Left hindlimb (tissue), 1 donor: ENCODE measurements at regions not wholly inside any gene's neighbourhood (a gene's known extent, or its start where the extent isn't known, plus 50 kb on each side); places are given as distances from the start of the nearest gene placed in this dataset.
"Not testable (repeated sequence)": the region's sequence is repeated elsewhere in the genome, so short reads cannot be mapped to it uniquely, and the experiment has no call there.

Experiments
- DNase-seq: peaks from one replicate; pipeline ENCODE4 v3.0.0-alpha.2; 2018

GRCh38 chr9:26220367-26220766 is 542.1 kb upstream of the TUSC1 start:
- no peak for DNase-seq

- DNase-seq = no peak
Observed at GRCh38 chr9:26219961-26220360, 541.7 kb upstream of the TUSC1 start.

GRCh38 chr9:26216702-26217101 is 538.5 kb upstream of the TUSC1 start:
- no peak for DNase-seq

- not testable (repeated sequence) for DNase-seq
Observed at GRCh38 chr9:26214713-26215444, 536.6 kb upstream of the TUSC1 start.

GRCh38 chr9:26210338-26210851 is 532.2 kb upstream of the TUSC1 start:
- DNase-seq = no peak

- no peak for DNase-seq
Observed at GRCh38 chr9:26205261-26205660, 527.0 kb upstream of the TUSC1 start.

- DNase-seq = no peak
Observed at GRCh38 chr9:26193237-26193636, 515.0 kb upstream of the TUSC1 start.

- DNase-seq = no peak
Observed at GRCh38 chr9:26191711-26192110, 513.5 kb upstream of the TUSC1 start.

- DNase-seq = no peak
Observed at GRCh38 chr9:26181836-26182235, 503.6 kb upstream of the TUSC1 start.

- DNase-seq = no peak
Observed at GRCh38 chr9:26176628-26177027, 498.4 kb upstream of the TUSC1 start.

GRCh38 chr9:26175264-26175663 is 497.0 kb upstream of the TUSC1 start:
- DNase-seq = no peak

- DNase-seq = no peak
Observed at GRCh38 chr9:26172301-26172700, 494.1 kb upstream of the TUSC1 start.

- DNase-seq = no peak
Observed at GRCh38 chr9:26171691-26172090, 493.4 kb upstream of the TUSC1 start.

- DNase-seq = no peak
Observed at GRCh38 chr9:26170190-26170589, 491.9 kb upstream of the TUSC1 start.

GRCh38 chr9:26169708-26170107 is 491.5 kb upstream of the TUSC1 start:
- no peak for DNase-seq

GRCh38 chr9:26166537-26166936 is 488.3 kb upstream of the TUSC1 start:
- no peak for DNase-seq

- no peak for DNase-seq
Observed at GRCh38 chr9:26165426-26165825, 487.2 kb upstream of the TUSC1 start.

- DNase-seq = no peak
Observed at GRCh38 chr9:26163931-26164330, 485.7 kb upstream of the TUSC1 start.

- DNase-seq = no peak
Observed at GRCh38 chr9:26159575-26160392, 481.5 kb upstream of the TUSC1 start.

- DNase-seq = no peak
Observed at GRCh38 chr9:26158631-26159150, 480.4 kb upstream of the TUSC1 start.

- DNase-seq = no peak
Observed at GRCh38 chr9:26157411-26157810, 479.2 kb upstream of the TUSC1 start.

GRCh38 chr9:26152350-26152749 is 474.1 kb upstream of the TUSC1 start:
- DNase-seq = no peak

GRCh38 chr9:26148128-26148527 is 469.9 kb upstream of the TUSC1 start:
- no peak for DNase-seq

GRCh38 chr9:26145938-26146337 is 467.7 kb upstream of the TUSC1 start:
- no peak for DNase-seq
